GM18511 (cell line): ENCODE measurements at regions not wholly inside any gene's neighbourhood (a gene's known extent, or its start where the extent isn't known, plus 50 kb on each side); places are given as distances from the start of the nearest gene placed in this dataset.

ENCODE experiments used
- ATAC-seq: cut with Tn5 transposase; IDR thresholded peaks from one replicate; pipeline ENCODE4 v1.9.1; 2021; ENCODE audit warnings: mild to moderate bottlenecking, moderate library complexity; ENCODE audit not compliant: unreplicated experiment

DNA sequence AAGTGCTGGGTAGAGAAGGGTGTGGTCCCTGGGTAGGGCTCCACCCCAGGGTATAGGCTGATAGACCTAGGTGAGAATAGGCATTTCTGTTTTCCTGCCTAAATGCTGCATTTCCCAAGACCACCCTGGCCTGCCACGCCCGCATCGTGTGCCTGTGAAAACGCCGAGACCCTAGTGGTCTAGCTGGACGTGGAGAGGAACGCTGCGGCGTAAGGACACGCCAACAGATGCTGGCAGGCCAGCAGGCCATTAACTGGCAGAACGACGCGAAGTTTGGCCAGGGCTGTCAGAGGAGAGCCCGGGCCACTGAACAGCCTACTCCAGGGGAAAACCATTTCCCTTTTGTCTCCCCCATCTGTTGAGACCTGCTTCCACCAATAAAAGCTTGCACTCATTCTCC lies 373.2 kb upstream of the FIGN start:
- no peak for ATAC-seq

DNA sequence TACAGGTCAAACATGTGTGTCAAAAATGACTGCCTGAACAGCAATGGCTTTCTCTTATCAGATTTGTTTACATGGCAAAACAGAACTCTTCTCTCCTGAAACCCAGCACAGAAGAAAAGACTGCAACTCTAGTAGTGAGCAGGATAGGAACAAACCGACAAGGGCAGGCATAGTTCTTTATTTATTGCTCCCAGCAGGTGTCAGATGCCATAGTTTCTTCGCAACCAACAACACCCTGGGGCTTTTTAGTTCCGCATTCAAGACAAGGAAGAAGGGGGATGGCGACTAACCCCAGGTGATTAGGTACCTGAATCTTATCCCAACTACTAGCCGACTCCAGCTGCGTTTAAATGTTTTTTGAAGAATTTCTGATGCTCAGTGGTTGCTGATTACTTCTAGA lies 367.5 kb upstream of the FIGN start:
- ATAC-seq: no peak

DNA sequence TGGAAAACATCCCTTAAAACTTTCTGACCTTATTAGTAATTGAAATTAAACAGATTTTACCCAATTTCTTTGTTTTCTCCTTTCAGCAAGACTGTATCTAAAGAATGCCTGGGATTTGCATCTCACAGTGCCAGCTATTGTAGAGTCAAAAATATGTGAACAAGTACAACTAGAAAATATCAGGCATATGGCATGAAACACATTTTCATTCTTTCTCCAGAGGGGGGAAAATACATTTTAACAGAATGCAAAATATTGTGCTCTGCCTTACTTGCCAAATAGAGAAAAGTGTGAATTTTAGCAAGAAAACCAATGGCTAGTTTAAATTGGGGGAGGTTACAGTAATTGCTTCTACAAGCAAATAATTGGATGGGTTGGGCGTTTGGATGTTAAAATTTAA lies 366.6 kb upstream of the FIGN start:
- no peak for ATAC-seq

DNA sequence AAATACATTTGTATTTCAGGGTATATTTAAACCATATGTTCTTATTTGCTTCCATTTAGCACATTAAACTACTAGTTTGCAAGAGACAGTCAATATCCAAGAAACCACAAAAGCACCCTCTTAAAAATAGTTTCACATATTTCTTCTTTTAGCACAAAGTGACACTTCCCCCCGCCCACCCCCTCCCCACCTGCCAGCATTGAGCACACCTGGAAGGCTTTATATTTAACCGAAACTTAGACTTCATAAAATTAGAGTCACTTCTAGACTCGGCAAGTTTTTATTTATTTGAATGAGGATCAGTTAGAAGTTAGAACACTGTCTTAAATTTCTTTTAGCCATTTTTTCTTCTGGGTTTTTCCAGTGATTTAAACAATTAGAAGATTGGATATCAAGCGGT lies 355.9 kb upstream of the FIGN start:
- ATAC-seq: no peak

DNA sequence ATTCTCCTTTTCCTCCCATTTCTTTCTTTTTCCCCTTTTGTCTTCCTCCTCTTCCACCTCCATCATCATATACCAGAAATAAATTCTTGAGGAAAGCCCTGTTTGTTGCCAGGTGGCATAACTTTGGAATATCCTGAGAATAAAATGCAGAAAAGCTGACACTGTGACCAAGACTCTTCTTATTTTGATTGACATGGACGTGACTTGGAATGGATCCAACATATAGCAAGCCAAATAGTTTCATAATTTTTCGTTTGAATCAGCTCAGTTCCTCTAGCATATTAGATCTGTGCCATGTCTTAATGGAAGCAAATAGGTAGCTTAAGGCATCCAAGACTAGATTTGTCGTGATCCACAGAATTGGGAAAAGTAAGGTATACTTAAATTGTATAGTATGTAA lies 354.7 kb upstream of the FIGN start:
- ATAC-seq: no peak

DNA sequence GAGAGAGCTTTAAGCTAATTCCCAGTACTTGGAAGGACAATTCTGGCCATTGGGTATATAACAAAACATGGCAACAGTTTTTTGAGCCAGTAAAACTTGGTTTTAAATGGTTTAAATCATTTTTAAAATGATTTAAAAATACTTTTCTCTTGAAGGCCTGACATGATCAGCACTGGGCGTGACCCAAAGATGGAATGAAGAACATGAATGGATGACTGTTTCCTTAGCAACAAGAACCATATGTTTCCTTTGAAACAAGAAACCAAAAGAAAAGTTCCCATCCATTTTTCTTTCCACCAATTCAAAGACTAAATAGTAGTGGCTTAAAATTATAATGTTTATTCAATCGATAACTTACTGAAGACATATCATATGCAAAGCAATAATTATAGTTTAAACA lies 348.3 kb upstream of the FIGN start:
- no peak for ATAC-seq

DNA sequence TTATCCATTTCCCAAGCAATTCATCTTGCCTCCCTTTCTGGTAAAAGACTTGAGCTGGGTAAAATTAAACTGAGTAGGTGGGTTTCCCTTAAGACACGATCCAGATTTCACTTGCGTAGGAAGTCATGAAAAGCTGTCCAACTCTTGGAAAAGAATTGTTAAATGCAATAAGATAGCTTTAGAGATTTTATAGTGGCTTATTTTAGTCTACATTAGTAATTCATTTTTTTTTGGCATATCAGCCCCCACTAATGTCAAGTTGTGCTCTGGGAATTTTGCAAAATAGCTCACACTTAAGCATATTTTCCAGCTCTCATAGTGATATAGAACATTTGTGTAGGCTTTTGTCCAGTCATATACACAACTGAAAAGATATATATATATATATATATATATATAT lies 344.7 kb upstream of the FIGN start:
- ATAC-seq: no peak

DNA sequence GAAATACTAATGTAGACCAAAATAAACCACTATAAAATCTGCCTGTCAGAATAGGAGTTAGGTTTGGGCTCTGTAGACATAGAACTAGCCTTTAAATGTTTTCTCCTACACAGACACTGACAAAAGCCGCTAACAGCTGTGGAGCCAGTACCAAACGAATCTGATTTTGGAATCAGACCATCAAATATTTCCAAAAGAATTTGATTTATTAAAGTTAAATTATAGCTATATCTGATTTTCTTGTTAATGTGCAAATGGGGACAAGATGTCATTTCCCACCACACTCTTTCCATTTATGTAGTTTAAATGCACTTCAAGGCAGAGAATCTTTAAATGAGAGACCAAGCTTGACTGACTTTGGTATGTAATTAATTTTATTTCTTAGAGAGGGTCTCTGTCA lies 343.4 kb upstream of the FIGN start:
- no peak for ATAC-seq

DNA sequence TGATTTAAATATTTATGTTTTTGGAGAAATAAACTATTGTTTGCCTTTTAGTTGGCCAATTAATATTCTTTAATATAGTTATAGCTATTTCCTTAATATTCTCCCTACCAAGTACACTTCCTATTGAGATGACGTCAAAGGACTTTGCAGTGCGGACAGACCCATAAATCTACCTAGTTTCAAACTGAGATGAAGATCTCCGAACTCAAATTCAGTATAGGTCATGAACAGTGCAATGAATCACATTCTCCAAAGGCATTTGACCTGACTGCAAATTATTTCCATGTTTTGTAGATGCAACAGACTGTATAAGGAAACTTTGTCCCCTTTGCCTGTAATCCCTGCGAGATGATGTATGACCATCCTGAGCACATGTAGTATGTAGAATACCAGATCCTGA lies 342.6 kb upstream of the FIGN start:
- no peak for ATAC-seq

DNA sequence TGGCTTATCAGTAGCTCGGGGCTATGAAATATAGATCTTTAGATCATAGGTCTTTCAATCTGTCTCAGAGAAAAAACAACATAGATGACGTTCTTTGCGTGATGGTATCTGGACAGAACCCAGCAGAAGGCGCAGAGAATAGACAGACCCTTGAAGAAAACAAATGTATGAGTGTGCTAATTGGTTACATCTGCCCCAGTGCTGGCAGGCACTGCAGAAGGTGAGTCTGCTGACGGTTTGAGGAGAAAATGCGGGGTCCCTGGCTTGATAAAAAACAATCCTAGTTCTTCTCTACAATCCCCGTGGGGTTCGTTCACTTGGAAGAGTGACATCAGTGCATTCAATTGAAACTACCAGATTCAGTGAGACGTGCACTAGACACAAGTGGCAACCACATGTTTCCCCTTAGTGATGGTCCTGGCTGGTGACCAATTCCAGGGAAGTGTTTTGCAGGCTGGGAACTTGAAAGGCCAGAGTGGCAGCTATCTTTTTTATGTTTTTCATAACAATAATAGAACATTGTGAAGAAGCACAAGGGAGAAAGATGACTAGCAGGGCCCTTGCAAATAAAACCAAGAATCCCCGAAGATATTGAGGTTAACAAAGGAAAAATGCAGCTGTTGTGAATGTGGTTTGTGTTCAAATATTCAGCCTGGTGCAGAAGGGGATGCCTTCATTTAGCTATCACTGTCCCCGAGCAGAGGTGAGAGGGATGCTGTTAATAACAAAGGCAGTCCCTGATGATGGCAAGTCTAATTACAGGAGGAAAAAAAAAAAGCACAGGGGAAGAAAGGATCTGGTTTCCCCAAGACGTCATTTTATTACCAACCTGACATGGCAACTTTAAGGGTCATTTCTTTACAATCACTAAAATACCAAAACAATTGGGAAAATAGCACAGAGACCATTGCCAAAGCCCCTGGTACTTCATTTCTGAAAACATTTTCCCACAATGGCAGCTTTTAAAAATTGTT lies 337.6 kb upstream of the FIGN start:
- no peak for ATAC-seq

DNA sequence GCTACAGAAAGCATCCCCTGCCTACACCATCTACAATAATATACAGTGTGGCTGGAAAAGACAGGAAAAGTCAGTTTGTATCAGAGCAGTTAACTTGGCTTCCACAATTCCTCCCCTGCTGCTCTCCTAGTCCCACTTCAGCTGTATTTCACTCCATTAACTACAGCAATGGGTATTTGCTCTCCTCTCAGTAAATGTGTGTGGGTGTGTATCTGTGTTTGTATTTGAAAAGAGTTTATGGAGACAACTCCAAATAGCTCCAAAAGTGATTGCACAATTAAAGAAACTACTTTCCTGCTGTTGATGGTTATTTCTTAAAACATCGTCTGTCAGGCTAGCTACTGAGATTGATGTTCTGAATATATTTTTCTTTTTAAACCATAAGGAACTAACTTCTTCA lies 333.7 kb upstream of the FIGN start:
- ATAC-seq: no peak

DNA sequence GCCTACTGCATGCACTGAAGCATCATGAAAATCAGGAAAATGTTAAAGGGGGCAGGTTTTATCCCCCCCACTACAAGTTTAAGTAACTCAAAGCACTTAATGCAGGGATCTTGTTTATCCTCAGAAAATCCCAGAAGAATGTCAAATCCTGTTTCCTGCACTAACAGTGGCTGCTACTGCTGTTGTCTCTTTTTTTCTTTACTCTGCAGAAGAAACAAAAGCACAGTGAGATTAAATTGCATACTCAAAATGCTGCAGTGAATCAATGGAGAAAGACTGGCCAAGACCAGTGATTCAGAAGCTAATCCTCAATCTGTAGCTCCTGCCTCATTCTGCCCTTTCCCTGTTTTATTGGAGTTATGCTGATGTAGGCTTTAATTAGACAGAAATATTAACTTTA lies 332.3 kb upstream of the FIGN start:
- ATAC-seq: no peak

DNA sequence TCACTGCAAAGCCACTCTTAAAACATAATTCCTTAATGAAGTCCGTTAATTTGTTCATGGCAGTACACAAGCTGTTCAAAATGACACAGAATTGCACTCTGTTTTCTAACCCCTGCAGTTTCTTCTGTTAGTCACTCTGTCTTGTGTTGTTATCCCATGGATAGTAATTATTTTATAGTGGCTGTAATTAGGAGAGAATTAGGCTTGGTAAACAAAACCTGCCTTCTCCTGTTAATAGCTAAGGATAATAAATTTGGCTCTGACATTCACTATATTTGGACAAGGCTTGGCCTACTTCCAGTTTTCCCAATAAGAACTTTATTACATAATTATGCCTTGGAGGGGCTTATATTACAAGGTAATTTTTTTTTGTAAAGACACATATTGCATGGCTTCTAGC lies 330.3 kb upstream of the FIGN start:
- ATAC-seq: no peak

DNA sequence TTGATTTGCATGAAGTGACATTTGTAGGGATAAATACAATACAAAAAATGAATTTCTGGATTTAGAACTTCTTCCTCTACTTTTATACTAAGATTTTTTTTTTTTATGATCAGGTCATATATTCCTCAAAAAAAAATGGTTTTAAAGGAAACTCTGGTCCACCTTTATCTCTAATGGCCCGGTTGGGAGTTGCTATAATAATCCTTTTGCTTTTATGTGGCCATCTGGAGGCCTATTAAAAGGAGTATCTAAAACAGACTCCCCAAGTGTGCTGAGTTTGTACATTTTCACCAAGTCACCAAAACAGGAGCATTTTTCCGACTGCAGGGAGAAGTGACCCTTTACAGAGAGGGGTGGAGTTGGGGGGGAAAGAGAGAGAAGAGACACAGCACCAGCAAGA lies 329.2 kb upstream of the FIGN start:
- ATAC-seq: no peak

DNA sequence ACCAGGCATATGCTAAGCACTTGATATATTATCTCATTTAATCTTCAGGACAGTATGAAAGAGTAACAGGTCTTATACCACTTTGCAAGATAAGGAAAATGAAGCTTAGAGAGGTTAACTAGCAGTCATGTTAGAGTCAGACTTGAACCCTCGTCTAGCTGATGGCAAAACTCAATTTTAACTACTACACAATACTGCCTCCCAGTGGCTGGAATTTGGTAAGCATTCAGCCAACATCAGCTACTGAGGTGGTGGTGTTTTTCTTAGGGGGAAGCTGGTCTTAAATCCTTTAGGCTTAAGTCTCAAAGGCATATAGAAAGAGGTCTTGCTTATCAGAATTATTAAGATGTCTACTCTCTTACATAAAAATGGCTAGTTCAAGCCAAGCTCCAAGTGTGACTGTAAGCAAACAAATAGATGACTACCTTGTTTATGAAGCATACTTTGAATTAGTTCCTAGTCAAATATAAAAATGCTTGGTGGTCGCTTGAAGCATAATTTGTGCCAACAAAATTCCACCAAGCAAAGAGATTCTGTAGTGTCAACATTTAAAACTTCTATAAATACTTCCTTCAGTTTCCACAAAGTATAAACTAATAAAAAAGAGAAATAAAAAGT lies 325.4 kb upstream of the FIGN start:
- peak; percentile 82 for ATAC-seq

DNA sequence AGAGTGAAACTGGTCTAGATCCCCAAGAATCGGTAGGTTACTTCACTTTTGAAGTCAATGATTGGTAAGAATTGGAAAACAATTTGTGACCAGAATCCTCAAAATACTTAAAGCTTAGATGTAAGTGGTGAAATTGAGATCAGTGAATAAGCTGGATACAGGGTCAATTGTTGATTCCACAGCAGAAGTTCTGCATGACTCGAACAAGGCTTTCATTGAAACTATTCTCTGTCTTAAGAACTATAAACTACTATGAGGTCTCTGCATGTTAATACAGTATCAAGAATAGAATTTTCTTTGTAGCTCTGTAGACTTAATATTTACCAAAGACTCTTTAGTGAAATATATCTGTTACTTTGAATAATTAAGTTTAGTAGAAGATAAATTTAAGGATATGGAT lies 324.2 kb upstream of the FIGN start:
- ATAC-seq: no peak

DNA sequence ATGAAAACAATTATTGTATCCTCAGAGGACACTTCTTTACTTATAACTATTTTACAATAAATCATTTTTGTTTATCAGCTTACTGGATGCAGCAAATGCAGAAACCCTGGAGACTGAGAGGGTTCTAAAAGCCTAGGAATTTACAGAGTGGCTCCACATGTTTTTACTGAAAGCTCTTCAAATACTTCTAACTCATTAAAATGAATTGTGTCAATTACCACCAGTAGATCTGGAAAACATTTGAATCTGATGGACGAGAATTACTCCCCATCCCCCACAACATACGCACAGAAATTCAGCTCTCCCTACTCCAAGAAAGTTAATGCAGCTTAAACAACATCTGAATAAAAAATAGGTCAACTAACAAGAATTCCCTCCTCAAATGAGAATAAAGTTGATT lies 319.8 kb upstream of the FIGN start:
- no peak for ATAC-seq

DNA sequence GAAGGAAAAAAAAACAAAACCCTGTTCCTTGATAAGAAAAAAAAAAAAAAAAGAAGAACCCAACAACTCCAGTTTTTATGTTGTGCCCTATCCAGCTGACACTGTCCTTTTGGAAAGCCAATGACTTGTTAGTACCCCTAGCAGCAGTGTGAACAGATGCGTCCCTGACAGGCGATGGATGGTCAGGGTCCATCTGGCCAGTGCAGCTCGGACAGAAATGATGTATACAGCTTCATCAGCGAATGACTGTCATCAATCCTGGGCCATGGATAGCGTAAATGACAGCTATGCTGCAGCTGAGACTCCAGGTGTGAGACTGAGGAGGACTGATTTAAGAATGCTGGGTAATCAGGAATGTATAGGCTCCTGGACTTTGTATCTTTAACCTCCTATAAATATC lies 318.8 kb upstream of the FIGN start:
- ATAC-seq: no peak

DNA sequence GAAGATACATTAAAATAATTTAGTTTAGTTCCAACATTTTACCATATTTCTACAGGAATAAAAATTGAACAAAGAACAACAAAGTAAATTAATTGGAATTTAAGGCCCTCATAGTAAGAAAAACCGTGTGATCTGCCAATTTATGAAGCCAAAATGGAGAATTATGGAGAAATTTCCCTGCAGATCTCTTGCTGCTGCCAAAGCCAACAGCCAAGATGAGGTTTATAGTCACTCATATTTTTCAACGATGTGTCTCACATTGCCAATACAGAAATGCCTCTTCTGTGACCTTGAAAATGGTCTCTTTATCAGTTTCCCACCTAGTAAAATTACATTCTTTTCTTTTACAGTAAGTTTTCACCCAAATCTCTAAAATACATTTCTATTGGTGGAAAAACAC lies 317.2 kb upstream of the FIGN start:
- ATAC-seq: no peak

DNA sequence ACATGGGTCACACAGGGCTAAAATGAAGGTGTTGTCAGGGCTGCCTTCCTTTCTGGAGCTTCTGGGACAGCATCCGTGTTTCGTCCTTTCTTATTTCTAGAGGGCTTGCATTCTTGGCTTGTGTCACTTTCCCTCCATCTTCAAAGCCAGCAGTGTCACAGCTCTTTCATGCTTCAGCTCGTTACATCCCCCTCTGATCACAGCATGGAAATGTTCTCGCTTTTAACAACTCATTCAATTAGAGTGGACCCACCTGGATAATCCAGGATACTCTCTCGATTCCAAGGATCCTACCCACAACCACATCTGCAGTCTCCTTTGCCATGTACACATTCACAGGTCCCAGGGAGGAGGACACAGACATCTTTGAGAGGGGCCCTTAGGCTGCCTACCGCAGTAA lies 316.2 kb upstream of the FIGN start:
- ATAC-seq: no peak

DNA sequence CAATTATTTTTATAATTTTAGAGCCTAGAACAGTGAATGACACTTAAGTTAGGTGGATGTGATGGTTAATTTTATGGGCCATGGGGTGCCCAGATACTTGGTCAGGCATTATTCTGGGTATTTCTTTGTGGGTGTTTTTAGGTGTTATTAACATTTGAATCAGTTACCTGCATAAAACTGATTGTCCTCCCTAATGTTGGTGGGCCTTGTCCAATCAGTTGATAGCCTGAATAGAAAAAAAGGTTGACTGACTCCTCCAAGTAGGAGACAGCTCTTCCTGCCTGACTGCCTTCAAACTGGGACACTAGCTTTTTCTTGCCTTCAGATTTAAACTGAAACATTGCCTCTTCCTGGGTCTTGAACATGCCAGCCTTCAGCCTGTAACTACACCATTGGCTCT lies 312.9 kb upstream of the FIGN start:
- no peak for ATAC-seq

DNA sequence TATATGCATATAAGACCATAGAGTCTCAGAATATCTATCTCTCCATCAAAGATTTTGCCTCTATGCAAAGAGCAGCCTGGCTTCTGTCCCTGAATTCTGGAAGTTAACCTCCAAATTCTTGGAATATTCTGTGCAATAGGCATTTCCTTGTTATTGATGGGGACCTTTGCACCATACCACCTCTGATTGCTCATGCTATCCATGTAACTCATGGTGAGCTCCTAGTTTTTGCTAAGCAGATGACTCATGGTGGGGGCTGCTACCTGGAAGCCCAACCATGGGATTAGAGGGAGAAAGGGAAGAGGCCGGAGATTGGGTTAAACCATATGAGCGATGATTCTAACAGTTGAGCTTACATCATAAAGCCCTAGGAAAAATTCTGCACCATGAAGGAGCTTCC lies 310.2 kb upstream of the FIGN start:
- no peak for ATAC-seq

DNA sequence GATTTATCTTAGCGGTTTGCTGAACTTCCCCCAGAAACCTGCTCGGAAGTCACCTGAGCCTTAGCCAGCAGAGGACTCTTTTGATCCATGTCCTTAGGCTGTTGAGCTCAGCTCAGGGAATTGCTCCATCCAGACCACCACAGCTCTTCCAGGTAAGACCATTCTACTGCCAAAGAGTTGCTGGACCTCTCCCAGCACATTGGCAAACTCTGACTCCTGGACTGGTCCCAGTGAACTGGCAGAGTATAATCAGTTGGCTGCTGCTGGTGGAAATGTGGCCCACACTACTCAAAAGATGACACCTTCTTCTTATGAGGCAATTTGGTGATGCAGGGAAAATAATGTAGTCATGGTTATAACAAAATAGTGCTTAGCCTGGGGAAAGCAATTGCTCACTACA lies 308.8 kb upstream of the FIGN start:
- ATAC-seq: no peak
